Type B pancreatic cell (in vitro differentiated cells): ENCODE measurements at regions not wholly inside any gene's neighbourhood (a gene's known extent, or its start where the extent isn't known, plus 50 kb on each side); places are given as distances from the start of the nearest gene placed in this dataset.

Source experiments
- DNase-seq: peaks from one replicate; pipeline ENCODE4 v3.0.0; 2021; ENCODE audit warnings: mixed read lengths; ENCODE audit not compliant: unreplicated experiment; ENCODE audit errors: extremely low spot score
- H3K27ac Mint-ChIP-seq: 2 replicates; pipeline ENCODE4 v1.8.0; 2021; ENCODE audit warnings: mild to moderate bottlenecking, mixed read lengths
- H3K27me3 Mint-ChIP-seq: 2 replicates; pipeline ENCODE4 v1.8.0; 2021; ENCODE audit warnings: mixed read lengths
- H3K36me3 Mint-ChIP-seq: 2 replicates; pipeline ENCODE4 v1.8.0; 2021; ENCODE audit warnings: mixed read lengths
- H3K4me1 Mint-ChIP-seq: one replicate; pipeline ENCODE4 v1.8.0; 2021; ENCODE audit warnings: mixed read lengths; ENCODE audit not compliant: unreplicated experiment
- H3K4me3 Mint-ChIP-seq: 2 replicates; pipeline ENCODE4 v1.8.0; 2021; ENCODE audit warnings: mild to moderate bottlenecking, mixed read lengths
- H3K9me3 Mint-ChIP-seq: 2 replicates; pipeline ENCODE4 v1.8.0; 2021; ENCODE audit warnings: mixed read lengths
- TF ChIP-seq, protein P1 (sequence below): fragments of 200-600 bp; sonication (generic); conservative IDR thresholded peaks from 2 replicates; pipeline ENCODE4 v1.5.0; 2021; ENCODE audit warnings: antibody characterized with exemption, mild to moderate bottlenecking

DNA sequence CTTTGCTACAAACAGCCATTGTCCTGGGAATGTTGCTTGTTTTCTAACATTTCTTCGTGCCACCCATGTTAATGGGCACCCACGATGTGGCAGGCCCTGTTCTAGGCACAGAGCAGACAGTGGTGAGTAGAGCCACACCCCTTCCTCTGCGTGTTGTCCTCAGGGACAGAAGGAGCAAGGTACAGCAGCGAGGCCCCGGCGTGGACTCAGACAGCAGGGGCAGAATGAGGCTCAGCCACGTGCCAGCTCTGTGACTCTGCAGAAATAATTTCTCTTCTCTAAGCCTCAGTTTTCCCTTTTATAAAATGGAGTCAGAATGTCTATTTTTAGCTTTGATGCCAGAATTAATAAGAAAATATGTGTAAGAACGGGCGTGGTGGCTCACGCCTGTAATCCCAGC, 401.7 kb downstream of the TSN start:
- DNase-seq = no peak
- no peak overlapping the region for H3K27ac Mint-ChIP-seq
- peaks cover 4% of the 10 kb centered on the region for H3K27me3 Mint-ChIP-seq
- no peaks in the 10 kb centered on the region for H3K36me3 Mint-ChIP-seq
- no peaks in the 10 kb centered on the region for H3K9me3 Mint-ChIP-seq
- peaks cover 12% of the 10 kb centered on the region for H3K4me1 Mint-ChIP-seq
- TF ChIP-seq, protein P1, sequence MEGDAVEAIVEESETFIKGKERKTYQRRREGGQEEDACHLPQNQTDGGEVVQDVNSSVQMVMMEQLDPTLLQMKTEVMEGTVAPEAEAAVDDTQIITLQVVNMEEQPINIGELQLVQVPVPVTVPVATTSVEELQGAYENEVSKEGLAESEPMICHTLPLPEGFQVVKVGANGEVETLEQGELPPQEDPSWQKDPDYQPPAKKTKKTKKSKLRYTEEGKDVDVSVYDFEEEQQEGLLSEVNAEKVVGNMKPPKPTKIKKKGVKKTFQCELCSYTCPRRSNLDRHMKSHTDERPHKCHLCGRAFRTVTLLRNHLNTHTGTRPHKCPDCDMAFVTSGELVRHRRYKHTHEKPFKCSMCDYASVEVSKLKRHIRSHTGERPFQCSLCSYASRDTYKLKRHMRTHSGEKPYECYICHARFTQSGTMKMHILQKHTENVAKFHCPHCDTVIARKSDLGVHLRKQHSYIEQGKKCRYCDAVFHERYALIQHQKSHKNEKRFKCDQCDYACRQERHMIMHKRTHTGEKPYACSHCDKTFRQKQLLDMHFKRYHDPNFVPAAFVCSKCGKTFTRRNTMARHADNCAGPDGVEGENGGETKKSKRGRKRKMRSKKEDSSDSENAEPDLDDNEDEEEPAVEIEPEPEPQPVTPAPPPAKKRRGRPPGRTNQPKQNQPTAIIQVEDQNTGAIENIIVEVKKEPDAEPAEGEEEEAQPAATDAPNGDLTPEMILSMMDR = no peak
- H3K4me3 Mint-ChIP-seq = no peak overlapping the region

DNA sequence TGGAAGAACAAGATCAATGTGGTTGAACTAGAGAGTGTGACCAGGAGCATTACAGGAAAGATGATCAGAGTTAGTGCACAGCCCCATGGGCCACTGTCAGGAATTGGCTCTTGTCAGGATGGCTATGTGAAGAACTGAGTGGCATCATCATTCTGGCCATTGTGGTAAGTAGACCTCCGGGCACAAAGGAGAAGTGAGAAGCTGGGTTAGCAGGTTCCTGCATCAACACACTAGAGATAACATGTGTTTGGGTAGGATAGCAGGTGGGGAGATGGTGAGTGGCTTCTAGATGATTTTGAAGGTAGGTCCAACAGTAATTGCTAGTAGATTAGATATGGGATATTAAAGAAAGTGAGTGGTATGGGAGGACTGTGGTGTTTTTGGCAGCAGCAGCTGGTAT, 408.2 kb downstream of the TSN start:
- Mint-ChIP-seq H3K27ac (no peak overlapping the region), H3K36me3 (no peaks in the 10 kb centered on the region), H3K9me3 (no peaks in the 10 kb centered on the region), H3K27me3 (peaks cover 8% of the 10 kb centered on the region), H3K4me1 (peaks cover 6% of the 10 kb centered on the region), H3K4me3 (no peak overlapping the region)
- TF ChIP-seq, protein P1 = no peak
- no peak for DNase-seq

DNA sequence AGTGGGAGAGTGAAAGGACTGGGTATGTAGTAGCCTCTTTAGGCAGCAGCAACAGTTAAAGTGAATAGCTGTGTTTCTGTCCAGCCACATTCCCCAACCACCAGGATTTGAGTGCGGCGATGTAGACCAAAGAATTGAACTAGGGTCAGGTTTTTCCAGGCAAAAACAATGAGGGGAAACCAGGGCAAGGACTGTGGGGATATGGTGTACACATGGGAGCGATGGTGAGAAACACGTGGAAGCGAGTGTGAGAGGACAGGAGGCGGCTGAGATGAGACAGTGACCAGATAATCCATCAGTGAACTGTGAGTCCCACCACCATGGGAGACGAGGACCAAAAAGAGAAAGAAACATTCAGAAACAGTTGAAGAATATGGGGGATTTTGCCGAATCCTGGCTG, 409.5 kb downstream of the TSN start:
- Mint-ChIP-seq H3K27me3 (peaks cover 8% of the 10 kb centered on the region), H3K4me1 (peaks cover 6% of the 10 kb centered on the region), H3K9me3 (no peaks in the 10 kb centered on the region), H3K4me3 (no peak overlapping the region), H3K27ac (no peak overlapping the region), H3K36me3 (no peaks in the 10 kb centered on the region)
- no peak for DNase-seq
- TF ChIP-seq, protein P1 = no peak

DNA sequence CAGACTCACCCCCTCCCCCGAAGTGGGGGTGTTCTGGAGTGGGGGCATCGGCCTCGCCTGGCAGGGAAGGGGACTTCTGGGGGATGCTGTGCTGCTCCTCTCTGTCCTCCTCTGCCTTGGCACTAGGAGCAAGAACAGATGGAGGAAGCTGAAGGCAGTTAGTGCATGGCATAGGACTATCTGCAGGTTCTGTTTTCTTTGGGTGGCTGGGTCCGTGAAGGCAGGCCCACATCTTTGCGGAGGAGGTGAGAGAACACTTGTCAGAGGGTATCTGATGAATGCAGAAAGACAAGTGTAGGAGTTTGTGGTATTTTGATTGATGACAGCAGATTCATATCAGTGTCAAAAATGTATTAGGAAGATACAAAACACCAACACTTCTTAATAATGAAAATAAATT, 411.4 kb downstream of the TSN start:
- TF ChIP-seq, protein P1 = no peak

DNA sequence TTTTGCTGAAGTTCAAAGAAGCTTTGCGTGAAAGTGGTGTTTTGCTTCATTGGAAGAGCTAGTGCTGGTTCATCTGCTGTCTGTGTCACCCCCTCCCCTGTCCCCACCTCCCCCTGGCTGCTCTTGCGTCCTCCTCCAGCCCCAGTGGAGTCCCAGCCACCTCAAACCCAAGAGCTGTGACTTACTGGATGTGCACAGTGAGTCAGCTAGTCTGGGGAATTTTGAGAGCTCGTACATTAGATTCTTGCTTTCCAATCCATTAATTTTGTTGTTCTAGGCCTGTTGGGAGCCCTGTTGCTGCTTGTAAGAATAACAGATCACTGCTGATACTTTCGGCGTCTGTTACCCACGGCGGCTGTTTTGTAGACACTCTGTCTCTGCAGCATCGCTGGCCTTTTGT, 412.1 kb downstream of the TSN start:
- Mint-ChIP-seq H3K9me3 (no peaks in the 10 kb centered on the region), H3K4me3 (no peak overlapping the region), H3K27me3 (peaks cover 14% of the 10 kb centered on the region), H3K27ac (no peak overlapping the region), H3K4me1 (peaks cover 6% of the 10 kb centered on the region), H3K36me3 (no peaks in the 10 kb centered on the region)
- TF ChIP-seq, protein P1 = no peak
- no peak for DNase-seq

More for the DNA sequence above, 411.4 kb downstream of the TSN start:
- DNase-seq = no peak
- Mint-ChIP-seq H3K9me3 (no peaks in the 10 kb centered on the region), H3K27ac (no peak overlapping the region), H3K4me3 (no peak overlapping the region), H3K4me1 (peaks cover 6% of the 10 kb centered on the region), H3K36me3 (no peaks in the 10 kb centered on the region), H3K27me3 (peaks cover 14% of the 10 kb centered on the region)

DNA sequence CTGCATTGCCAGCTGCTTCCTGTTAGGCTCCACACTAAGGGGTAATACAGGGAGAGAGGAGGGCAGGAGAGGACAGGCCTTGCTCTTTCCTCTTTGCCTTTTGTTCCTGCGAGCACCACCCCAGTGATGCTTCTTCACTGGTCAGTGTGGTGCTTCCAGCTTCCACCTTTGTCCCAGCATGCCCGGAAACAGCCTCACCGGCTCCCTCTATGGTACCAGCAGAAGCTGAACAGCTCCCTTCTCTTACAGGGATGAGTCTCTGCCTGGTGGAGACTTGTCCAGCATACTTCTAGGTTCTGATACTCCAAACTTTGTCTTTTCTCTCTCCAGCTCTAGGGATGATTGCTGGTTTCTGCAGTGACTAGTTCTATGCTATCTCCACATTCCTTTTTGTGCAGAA, 413.3 kb downstream of the TSN start:
- H3K27me3 Mint-ChIP-seq = peaks cover 14% of the 10 kb centered on the region
- DNase-seq = no peak
- TF ChIP-seq, protein P1 = peak; percentile 33
- H3K36me3 Mint-ChIP-seq = no peaks in the 10 kb centered on the region
- H3K4me1 Mint-ChIP-seq = peaks cover 6% of the 10 kb centered on the region
- no peak overlapping the region for H3K4me3 Mint-ChIP-seq
- H3K9me3 Mint-ChIP-seq = no peaks in the 10 kb centered on the region
- H3K27ac Mint-ChIP-seq = no peak overlapping the region
